ENCODE measurements at regions not wholly inside any gene's neighbourhood (a gene's known extent, or its start where the extent isn't known, plus 50 kb on each side); places are given as distances from the start of the nearest gene placed in this dataset.

DNA sequence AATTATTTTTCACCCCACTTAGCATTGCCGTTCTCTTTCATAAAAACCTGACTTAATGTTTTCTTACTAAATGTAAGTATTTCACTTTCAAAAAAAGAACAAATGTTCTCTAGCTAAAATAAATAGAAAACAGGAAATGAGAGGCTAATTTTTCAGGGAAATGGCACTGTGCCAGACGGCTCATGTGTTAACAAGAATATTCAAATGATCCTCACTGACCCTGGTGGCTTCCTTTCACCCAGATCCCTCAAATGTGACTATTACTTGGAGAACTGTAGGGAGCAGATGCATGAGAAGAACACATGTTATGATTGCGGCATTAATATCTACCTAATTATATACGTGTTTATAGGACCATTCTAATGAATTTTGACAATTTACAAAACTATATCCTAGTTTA is 827.7 kb downstream of the SOCS6 start:
- Histone ChIP-seq H3K27me3 (ENCODE audit: control insufficient read depth, insufficient read depth, low read length) (no peaks in the 10 kb centered on the region), H3K4me3 (ENCODE audit: low read depth, low read length) (no peak overlapping the region), H3K36me3 (ENCODE audit: control insufficient read depth, insufficient read depth, low read length) (no peaks in the 10 kb centered on the region)
- TF ChIP-seq CTCF (IDR thresholded peaks at IDR 0.05; ENCODE audit: insufficient read depth, low read length, severe bottlenecking) = no peak
- FAIRE-seq (no peak), DNase-seq (ENCODE audit: low read depth) (no peak)

GRCh38 chr18:71115261-71115660 is 826.4 kb downstream of the SOCS6 start:
- Histone ChIP-seq H3K27me3 (ENCODE audit: control insufficient read depth, insufficient read depth, low read length) (no peaks in the 10 kb centered on the region), H3K4me3 (ENCODE audit: low read depth, low read length) (no peak overlapping the region), H3K36me3 (ENCODE audit: control insufficient read depth, insufficient read depth, low read length) (no peaks in the 10 kb centered on the region)
- FAIRE-seq = no peak
- TF ChIP-seq CTCF (IDR thresholded peaks at IDR 0.05; ENCODE audit: insufficient read depth, low read length, severe bottlenecking) = no peak
- DNase-seq (ENCODE audit: low read depth) = no peak

DNA sequence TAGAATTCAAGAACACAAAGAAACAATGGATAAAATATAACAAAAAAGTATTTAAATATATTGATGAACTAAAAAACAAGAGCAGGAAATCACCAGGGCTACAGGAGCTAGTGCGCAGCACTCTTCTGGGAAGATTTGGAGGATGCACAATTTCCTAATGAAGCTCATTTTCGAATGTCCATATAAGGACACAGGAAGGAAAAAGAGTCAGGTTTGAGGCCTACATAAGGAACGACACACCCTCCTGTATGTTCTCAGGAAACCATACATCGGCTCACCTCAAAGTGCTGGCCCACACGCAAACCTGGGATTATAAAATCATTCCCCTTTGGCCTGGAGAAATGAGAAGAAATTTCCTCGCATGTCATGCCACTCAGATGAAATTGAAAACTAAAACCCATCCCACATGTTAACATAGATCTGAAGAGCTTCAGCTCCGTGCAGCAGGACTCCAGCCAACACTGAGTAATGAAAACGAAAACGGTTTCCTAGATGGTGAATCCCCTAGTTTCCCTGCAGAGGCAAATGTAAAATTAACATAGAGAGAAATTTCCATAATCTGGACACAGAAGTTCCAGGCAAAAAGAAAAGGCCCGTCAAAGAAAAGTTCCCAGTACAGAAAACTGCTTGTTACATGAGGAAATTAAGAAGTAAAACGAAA is 825.8 kb downstream of the SOCS6 start:
- no peaks in the 10 kb centered on the region for H3K27me3 ChIP-seq (ENCODE audit: control insufficient read depth, insufficient read depth, low read length)
- DNase-seq (ENCODE audit: low read depth) = no peak
- no peak for TF ChIP-seq CTCF (IDR thresholded peaks at IDR 0.05; ENCODE audit: insufficient read depth, low read length, severe bottlenecking)
- no peak overlapping the region for H3K4me3 ChIP-seq (ENCODE audit: low read depth, low read length)
- FAIRE-seq = no peak
- no peaks in the 10 kb centered on the region for H3K36me3 ChIP-seq (ENCODE audit: control insufficient read depth, insufficient read depth, low read length)

DNA sequence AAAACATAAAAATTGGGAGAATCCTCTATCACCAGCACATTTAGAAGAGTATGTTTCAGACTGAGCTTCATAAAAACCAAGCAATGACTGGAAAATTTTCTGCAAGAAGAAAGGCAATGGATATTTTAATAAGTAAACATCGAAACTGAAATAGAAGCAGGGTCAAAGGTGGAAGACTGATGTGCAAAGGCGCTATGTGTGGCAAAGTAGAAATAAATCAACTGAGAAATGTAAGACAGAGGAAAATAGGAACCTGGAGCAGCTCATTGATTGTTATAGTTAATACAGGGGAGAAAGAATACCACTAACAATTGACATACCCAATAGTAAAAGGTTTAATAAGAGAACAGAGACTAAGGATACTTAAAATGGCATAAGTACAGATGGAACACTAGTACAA is 818.4 kb downstream of the SOCS6 start:
- no peak for TF ChIP-seq CTCF (IDR thresholded peaks at IDR 0.05; ENCODE audit: insufficient read depth, low read length, severe bottlenecking)
- Histone ChIP-seq H3K27me3 (ENCODE audit: control insufficient read depth, insufficient read depth, low read length) (no peaks in the 10 kb centered on the region), H3K4me3 (ENCODE audit: low read depth, low read length) (no peak overlapping the region), H3K36me3 (ENCODE audit: control insufficient read depth, insufficient read depth, low read length) (no peaks in the 10 kb centered on the region)
- DNase-seq (ENCODE audit: low read depth) (no peak), FAIRE-seq (no peak)

- no peak overlapping the region for H3K4me3 ChIP-seq (ENCODE audit: low read depth, low read length)
- no peaks in the 10 kb centered on the region for H3K27me3 ChIP-seq (ENCODE audit: control insufficient read depth, insufficient read depth, low read length)
- DNase-seq (ENCODE audit: low read depth) (no peak), FAIRE-seq (no peak)
- no peaks in the 10 kb centered on the region for H3K36me3 ChIP-seq (ENCODE audit: control insufficient read depth, insufficient read depth, low read length)
- TF ChIP-seq CTCF (IDR thresholded peaks at IDR 0.05; ENCODE audit: insufficient read depth, low read length, severe bottlenecking) = no peak
Measured at GRCh38 chr18:71106701-71107100, 817.9 kb downstream of the SOCS6 start.

- TF ChIP-seq CTCF (IDR thresholded peaks at IDR 0.05; ENCODE audit: insufficient read depth, low read length, severe bottlenecking) = no peak
- FAIRE-seq (no peak), DNase-seq (ENCODE audit: low read depth) (no peak)
- no peaks in the 10 kb centered on the region for H3K36me3 ChIP-seq (ENCODE audit: control insufficient read depth, insufficient read depth, low read length)
- H3K27me3 ChIP-seq (ENCODE audit: control insufficient read depth, insufficient read depth, low read length) = no peaks in the 10 kb centered on the region
- no peak overlapping the region for H3K4me3 ChIP-seq (ENCODE audit: low read depth, low read length)
Measured at GRCh38 chr18:71105994-71106546, 817.2 kb downstream of the SOCS6 start.
